Fibroblast of upper back skin (primary cell): ENCODE measurements at regions not wholly inside any gene's neighbourhood (a gene's known extent, or its start where the extent isn't known, plus 50 kb on each side); places are given as distances from the start of the nearest gene placed in this dataset.

Experiments
- DNase-seq: peaks from one replicate; pipeline ENCODE4 v3.0.0-alpha.2; 2013

DNA sequence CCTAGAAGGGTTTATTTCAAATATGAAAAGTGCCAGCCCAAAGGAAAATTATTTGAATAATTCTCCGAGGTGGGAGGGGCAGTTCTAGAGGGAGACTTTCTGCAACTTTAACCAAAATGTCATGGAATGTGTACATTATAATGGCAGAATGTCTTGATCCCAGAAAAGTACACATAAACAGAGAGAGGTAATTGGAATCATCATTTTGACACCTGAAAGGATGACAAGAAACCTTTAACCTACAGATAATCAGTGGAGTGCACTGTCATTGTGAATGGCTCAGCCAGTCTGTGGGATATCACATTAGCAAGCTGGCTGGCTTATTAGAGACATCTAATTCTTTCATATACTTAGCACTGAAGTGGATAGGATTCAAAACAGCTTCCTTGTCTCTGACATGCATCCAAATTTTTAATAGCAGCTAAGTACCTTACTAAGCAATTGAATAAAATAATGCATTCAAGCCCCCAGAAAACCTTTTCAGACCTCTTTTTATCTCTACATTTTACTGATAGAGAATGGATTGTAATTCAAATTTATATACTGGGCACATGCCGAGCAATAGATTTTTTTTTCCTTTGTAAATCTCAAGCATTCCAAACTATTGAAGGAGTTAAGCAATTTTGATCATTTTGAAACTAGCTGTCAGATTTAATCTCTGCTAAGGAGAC is 468.6 kb downstream of the COG6 start:
- DNase-seq, result no peak

- no peak for DNase-seq
These were observed 469.2 kb downstream of the COG6 start for GRCh38 chr13:40124633-40125015.

- DNase-seq, result no peak
These were observed 469.9 kb downstream of the COG6 start for GRCh38 chr13:40125336-40125735.

DNA sequence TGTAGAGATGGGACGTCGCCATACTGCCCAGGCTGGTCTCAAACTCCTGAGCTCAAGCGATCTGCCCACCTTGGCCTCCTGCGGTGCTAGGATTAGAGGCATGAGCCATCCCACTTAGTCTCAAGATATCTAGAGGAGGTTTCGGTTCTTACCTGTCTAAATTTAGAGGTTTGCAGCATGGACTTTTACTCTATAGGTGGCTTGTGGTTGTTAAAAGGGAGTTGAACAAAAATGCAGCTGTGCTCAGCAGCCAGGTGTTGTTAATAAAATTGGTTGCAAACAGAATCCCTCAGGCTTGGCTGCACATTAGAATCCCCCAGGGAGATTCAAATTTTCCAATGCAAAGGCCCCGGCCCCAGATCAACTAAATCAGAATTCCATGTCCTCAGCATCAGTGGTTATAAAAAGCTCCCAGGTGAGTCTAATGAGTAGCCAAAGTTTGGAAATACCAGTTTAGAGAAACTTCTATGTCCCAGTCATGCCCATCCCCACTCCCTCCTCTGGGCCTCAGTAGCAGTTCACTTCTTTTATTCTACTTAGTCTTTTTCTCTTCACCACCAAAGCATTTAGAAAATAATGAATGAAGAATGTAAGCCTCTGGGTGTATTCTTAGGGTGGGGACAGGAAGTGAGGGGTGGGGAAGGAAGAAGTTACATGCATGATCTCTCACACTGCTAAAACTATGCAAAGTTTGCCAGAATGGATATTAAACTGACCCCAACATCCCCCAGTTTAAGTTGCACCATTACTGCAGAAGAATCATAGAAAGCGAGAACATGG is 471.0 kb downstream of the COG6 start:
- no peak for DNase-seq

- DNase-seq, result no peak
These were observed 472.0 kb downstream of the COG6 start for GRCh38 chr13:40127476-40127875.

GRCh38 chr13:40127925-40128324 is 472.5 kb downstream of the COG6 start:
- no peak for DNase-seq

DNA sequence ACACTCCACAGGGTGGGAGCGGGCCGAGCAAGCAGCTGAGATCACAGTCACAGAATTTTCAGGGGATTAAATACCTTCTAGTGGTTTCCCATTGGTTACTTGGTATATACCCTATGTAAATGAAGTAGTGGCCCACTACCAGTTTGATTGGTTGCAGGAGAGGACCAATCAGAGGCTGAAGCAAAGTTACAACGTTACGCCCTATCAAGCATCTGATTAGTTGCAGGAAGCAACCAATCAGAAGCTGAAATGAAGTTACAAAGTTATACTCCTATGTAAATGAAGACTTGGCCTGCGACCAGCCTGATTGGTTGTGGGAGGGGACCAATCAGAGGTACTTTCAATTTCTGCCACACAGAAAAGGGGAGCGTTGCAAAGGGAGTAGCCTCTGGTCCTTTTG is 474.0 kb downstream of the COG6 start:
- no peak for DNase-seq

DNA sequence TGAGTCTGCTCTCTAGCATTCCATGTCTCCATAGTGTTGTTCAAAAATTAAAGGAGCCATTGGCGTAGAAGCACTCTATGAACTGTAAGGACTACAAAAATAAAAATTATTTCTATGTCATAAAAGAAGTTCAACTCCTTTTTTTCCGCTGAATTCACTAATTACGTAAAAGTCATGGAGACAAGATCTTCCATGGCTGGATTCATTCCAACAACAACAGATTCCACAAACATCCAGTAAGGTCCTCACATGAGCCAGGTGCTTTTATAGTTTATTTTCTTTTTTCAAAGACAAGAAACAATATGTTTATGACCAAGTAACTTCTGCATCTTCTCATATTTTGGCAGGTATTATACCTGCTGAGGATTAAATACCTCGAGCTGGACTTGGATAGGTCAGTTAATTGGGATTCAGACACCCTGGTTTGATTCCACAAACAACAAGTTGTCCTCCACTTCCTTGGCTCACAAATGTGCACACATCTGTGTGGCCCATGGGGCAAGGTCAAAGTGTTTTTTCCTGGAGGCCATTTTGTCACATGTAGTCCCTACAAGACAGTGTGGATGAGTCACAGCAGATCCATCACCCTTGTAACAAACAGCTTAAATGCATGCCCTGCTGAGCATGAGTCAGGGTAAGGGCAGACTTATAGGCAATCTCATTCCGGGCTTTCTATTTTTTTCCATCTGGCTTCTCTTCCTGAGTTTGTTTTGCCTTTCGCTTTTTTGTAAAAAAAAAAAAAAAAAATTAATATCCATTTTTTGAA is 475.6 kb downstream of the COG6 start:
- DNase-seq, result no peak

DNA sequence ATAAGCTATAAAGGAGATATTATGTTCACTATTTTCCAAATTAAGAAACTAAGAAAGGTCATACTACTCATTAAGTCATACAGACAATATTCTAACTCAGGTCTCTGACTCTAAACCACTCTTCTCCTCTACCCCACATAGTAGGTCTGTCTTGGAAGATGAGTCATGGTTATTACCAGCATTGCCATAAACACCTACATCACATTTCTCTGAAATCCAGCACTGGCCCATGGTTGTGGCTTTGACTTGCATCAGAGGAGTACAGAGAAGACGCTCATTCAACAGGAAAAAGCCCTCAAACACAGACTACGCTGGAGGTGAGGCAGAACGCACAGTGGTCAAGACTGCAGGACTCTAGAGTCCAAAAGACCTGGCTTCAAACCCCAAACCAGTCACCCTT is 476.8 kb downstream of the COG6 start:
- DNase-seq, result no peak

- DNase-seq, result no peak
These were observed 481.4 kb downstream of the COG6 start for GRCh38 chr13:40136896-40137295.

DNA sequence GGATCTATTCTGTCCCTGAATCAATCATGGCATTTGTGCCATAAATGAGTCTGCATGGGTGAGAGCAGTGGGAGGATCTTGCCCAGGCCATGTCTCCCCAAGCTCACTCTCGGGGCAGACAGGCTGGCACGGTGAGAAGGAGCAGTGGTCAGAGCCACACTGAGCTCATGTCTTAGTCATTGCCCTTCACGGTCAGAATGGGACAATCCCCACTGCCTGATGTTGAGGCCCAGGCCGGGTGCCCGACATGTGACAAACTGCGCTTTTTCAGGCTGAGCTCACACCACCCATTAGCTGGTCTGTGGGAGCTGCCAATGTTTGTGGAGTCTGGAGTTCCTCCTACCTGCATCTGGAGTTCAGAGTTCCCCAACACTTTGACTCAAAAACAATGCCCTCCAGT is 481.9 kb downstream of the COG6 start:
- DNase-seq, result no peak

DNA sequence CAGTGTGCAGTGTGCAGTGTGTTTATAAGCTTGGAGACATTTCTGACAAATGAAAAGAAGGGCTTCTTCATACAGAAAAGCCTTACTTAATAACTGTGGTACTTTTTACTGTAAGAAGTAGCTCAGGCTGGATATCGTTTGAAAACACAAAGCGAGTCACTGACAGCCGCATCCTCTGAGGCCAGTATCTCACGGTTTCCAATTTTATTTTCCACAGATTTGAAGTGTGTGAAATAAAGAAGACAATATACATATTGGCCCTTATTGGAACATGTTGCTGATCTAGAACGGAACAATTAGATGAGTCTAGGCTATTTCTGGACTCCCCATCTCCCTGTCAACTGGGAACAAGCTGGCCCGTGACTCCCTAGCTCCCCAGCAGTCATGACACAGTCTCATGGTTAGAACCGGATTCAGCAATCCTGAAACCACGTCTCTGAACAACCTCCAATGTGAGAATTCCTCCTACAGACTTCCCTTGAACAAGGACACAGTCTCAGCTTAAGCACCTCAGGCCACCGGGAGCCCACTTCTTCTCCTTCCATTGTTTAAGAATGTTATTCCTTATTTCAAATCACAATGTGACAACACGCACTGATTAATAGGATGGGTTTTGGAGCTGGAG is 484.5 kb downstream of the COG6 start:
- no peak for DNase-seq

- no peak for DNase-seq
These were observed 486.5 kb downstream of the COG6 start for GRCh38 chr13:40141859-40142555.

GRCh38 chr13:40143106-40143505 is 487.6 kb downstream of the COG6 start:
- no peak for DNase-seq

GRCh38 chr13:40143559-40143958 is 488.1 kb downstream of the COG6 start:
- DNase-seq, result no peak

GRCh38 chr13:40145139-40145538 is 489.7 kb downstream of the COG6 start:
- DNase-seq, result no peak

DNA sequence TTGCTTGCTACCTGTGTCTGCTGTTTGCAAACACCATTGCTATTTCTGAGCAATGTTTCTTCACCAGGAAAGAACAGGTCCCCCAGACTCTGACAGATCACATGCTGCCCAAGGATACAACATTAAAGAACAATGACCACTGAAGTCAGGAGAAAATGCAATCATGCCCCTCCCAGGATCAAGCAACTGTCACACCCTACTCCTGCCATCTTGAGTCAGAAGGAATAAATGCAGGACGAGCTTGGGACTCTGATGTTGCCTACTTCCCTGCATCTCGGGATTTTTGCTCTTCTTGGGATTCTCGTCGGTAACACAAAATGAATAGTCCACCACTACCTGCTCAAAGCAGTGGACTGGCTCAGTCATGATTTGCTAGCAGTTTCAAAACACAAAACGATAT is 490.6 kb downstream of the COG6 start:
- no peak for DNase-seq

DNA sequence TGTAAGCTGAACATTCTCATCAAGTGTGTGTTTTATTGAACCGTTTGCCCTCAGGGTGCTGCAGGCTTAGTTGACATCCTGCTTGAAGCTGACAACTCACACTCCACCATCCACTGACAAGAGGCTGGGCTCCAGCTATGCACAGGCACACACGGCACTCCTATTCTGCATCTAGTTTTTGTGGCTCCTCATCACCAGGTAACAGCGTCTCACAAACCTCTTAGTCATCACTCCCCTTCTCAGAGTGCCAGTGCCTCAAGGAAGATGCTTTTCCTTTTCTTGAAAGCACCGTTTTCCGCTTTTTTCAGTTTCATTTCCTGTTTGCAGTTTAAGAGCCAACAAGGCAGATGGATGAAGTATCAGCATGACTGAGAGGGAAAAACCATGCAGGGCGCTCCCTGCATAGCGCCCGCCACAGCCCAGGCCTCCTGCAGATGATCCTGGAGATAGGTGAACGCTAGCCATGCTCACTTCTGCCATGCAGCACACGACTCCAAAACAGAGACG is 491.2 kb downstream of the COG6 start:
- no peak for DNase-seq

- DNase-seq, result no peak
These were observed 492.6 kb downstream of the COG6 start for GRCh38 chr13:40148101-40148500.

DNA sequence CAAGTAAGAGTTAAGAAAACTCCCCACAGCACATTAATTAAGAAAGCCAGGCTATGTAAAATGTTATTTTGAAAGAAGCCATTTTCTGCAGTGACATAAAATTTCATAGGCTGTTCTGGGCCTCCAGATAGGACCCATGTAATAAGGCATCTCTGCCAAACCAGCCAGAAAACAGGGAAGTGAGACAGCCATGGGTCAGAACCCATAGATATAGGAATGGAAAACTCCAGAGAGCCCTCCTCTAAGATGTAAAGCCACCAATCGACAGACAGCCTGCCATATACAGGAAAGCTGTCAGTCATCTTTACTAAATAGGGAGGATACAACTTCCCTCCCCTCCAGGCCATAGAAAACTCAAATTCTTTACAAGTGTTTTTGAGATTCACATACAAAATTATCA is 493.3 kb downstream of the COG6 start:
- DNase-seq, result no peak

GRCh38 chr13:40149611-40150274 is 494.3 kb downstream of the COG6 start:
- peak; percentile 67 for DNase-seq

DNA sequence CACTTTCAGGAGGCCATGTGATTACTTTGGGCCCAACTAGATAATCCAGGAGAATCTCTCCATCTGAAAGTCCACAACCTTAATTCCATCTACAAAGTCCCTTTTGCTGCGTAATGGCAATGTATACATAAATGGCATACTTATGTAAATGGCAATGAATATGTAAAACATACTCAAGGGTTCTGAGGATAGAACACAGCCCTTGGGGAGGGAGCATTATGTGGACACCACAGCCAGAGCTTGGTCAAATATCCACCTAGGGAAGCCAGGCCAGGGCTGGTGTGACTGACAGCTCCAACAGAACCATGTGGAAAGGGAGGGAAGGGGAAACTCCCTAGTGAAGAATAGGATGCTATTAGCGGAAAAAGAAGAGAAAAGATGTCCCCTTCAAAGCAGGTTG is 496.2 kb downstream of the COG6 start:
- no peak for DNase-seq
